ENCODE measurements at regions not wholly inside any gene's neighbourhood (a gene's known extent, or its start where the extent isn't known, plus 50 kb on each side); places are given as distances from the start of the nearest gene placed in this dataset.

DNA sequence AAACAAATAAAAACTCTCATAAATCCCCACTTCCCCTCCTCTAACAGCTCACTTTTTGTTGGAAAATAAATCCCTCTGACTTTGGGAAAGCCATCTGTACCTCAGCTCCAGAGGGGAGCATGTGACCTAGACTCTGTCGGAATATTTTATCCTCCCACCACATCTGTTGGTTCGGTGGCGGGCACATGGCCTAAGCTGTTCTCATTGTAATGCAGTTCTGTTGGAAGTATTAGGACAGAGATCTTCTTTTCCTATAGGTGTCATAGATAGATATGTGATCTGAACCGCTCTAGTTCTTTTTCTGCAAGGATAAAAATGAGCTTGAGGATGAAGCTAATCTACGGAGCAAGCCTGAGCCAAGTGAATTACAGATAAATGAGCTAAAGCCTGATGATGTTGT, 50.5 kb upstream of the EPS8L3 start:
- Histone ChIP-seq H3K36me3 (no peaks in the 10 kb centered on the region), H3K4me1 (peaks cover 0 to 8% (median 0%) of the 10 kb centered on the region in 4 donors), H3K9me3 (peaks cover 0 to 4% (median 0%) of the 10 kb centered on the region in 4 donors), H3K4me3 (no peak overlapping the region), H3K27ac (no peak overlapping the region), H3K27me3 (no peaks in the 10 kb centered on the region)
- TF ChIP-seq, protein P1, sequence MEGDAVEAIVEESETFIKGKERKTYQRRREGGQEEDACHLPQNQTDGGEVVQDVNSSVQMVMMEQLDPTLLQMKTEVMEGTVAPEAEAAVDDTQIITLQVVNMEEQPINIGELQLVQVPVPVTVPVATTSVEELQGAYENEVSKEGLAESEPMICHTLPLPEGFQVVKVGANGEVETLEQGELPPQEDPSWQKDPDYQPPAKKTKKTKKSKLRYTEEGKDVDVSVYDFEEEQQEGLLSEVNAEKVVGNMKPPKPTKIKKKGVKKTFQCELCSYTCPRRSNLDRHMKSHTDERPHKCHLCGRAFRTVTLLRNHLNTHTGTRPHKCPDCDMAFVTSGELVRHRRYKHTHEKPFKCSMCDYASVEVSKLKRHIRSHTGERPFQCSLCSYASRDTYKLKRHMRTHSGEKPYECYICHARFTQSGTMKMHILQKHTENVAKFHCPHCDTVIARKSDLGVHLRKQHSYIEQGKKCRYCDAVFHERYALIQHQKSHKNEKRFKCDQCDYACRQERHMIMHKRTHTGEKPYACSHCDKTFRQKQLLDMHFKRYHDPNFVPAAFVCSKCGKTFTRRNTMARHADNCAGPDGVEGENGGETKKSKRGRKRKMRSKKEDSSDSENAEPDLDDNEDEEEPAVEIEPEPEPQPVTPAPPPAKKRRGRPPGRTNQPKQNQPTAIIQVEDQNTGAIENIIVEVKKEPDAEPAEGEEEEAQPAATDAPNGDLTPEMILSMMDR (IDR thresholded peaks at IDR 0.05) = no peak
- no peak for TF ChIP-seq POLR2A (IDR thresholded peaks at IDR 0.05)
- ATAC-seq (no peak), DNase-seq (no peak)
- intact Hi-C loops (cut with DNase I) = no loop called here
- WGBS (ENCODE audit: insufficient coverage, low coverage, low lambda C conversion rate, missing lambda C conversion rate) = 98% methylated on average over 5 of the region's 5 CpGs

Measured in right lobe of liver (tissue), 6 donors.